Transverse colon (tissue), 3 donors: ENCODE measurements at regions not wholly inside any gene's neighbourhood (a gene's known extent, or its start where the extent isn't known, plus 50 kb on each side); places are given as distances from the start of the nearest gene placed in this dataset.

ENCODE experiments used
- CTCF ChIP-seq, 5 experiments: fragments of 200-600 bp in 3 of 5; fragments of 450-650 bp in 2 of 5; sonication (generic) in 3 of 5; IDR thresholded peaks; 1 replicate in 2 of 5; 2 replicates in 3 of 5; pipeline ENCODE4 v1.5.1; 2016 to 2017; ENCODE audit warnings: antibody characterized with exemption in 5 of 5, inconsistent platforms in 3 of 5, mild to moderate bottlenecking in 2 of 5, moderate library complexity in 1 of 5
- EP300 ChIP-seq: sonication (generic); formaldehyde crosslinking; IDR thresholded peaks from one replicate; pipeline ENCODE4 v1.6.1; 2017; ENCODE audit warnings: antibody characterized with exemption, low read depth
- POLR2A ChIP-seq: fragments of 450-650 bp; IDR thresholded peaks from one replicate; pipeline ENCODE4 v1.6.1; 2016; ENCODE audit warnings: antibody characterized with exemption, mild to moderate bottlenecking, moderate library complexity

GRCh38 chr15:26243382-26243781 lies 380.3 kb upstream of the ATP10A start:
- TF ChIP-seq CTCF (IDR thresholded peaks at IDR 0.05) (no peak), POLR2A (no peak), EP300 (no peak)
